ENCODE measurements at regions not wholly inside any gene's neighbourhood (a gene's known extent, or its start where the extent isn't known, plus 50 kb on each side); places are given as distances from the start of the nearest gene placed in this dataset.

- Histone ChIP-seq H2AFZ (replicated peaks; ENCODE audit: low read length, poor library complexity) (no peak overlapping the region), H3K36me3 (ENCODE audit: control insufficient read depth, insufficient read depth, low read length) (no peaks in the 10 kb centered on the region), H3K9me1 (ENCODE audit: insufficient read depth, low read length) (no peaks in the 10 kb centered on the region), H3K4ac (ENCODE audit: low read depth, low read length) (no peak overlapping the region), H3K27ac (ENCODE audit: insufficient read depth, low read length) (no peak overlapping the region), H3K9ac (ENCODE audit: low read depth, low read length) (no peak overlapping the region), H3K56ac (ENCODE audit: extremely low read depth, insufficient read depth, low read length) (no peak overlapping the region), H4K20me1 (ENCODE audit: insufficient read depth, low read length) (no peaks in the 10 kb centered on the region), H2BK5ac (ENCODE audit: low read depth, low read length, poor library complexity, severe bottlenecking) (no peak overlapping the region), H2BK15ac (ENCODE audit: low read depth, low read length) (no peak overlapping the region), H4K91ac (ENCODE audit: insufficient read depth, low read depth, low read length) (no peak overlapping the region), H3K9me3 (ENCODE audit: control insufficient read depth, insufficient read depth, low read length) (0 out of 2 replicates have a peak, but pooled peaks cover 3% of the 10 kb centered on the region), H4K5ac (ENCODE audit: low read depth, low read length) (no peak overlapping the region), H2BK20ac (ENCODE audit: low read depth, low read length) (no peak overlapping the region), H4K8ac (ENCODE audit: low read depth in 2 of 2, low read length in 2 of 2) (no peak overlapping the region), H3K4me3 (ENCODE audit: insufficient read depth, low read depth, low read length) (no peak overlapping the region), H2AK5ac (ENCODE audit: low read depth, low read length) (no peak overlapping the region), H3K4me2 (ENCODE audit: low read depth, low read length) (no peak overlapping the region), H2AK9ac (replicated peaks; ENCODE audit: low read depth, low read length, poor library complexity) (no peak overlapping the region), H3K4me1 (ENCODE audit: control insufficient read depth, insufficient read depth, low read length) (no peaks in the 10 kb centered on the region), H2BK120ac (ENCODE audit: low read depth, low read length) (no peak overlapping the region), H3K23ac (ENCODE audit: low read depth, low read length) (no peak overlapping the region), H3K18ac (ENCODE audit: low read depth, low read length) (no peak overlapping the region), H3K27me3 (ENCODE audit: control insufficient read depth, insufficient read depth, low read length) (no peaks in the 10 kb centered on the region), H3K14ac (replicated peaks; ENCODE audit: low read depth, low read length) (no peak overlapping the region), H3K79me1 (ENCODE audit: low read depth in 1 of 2, low read length in 2 of 2) (no peaks in the 10 kb centered on the region)
- no CpG with 5 or more reads among the region's 6 CpGs for WGBS, 2 experiments (ENCODE audit: extremely low coverage in 2 of 2, insufficient read length in 1 of 2)
- TF ChIP-seq RAD21 (IDR thresholded peaks at IDR 0.05; ENCODE audit: low read length), result no peak
- no peak for TF ChIP-seq FOS (IDR thresholded peaks at IDR 0.05; ENCODE audit: low read depth, low read length)
- no peak for TF ChIP-seq MAZ (IDR thresholded peaks at IDR 0.05; ENCODE audit: borderline replicate concordance, low read depth, low read length)
- TF ChIP-seq, protein P1, sequence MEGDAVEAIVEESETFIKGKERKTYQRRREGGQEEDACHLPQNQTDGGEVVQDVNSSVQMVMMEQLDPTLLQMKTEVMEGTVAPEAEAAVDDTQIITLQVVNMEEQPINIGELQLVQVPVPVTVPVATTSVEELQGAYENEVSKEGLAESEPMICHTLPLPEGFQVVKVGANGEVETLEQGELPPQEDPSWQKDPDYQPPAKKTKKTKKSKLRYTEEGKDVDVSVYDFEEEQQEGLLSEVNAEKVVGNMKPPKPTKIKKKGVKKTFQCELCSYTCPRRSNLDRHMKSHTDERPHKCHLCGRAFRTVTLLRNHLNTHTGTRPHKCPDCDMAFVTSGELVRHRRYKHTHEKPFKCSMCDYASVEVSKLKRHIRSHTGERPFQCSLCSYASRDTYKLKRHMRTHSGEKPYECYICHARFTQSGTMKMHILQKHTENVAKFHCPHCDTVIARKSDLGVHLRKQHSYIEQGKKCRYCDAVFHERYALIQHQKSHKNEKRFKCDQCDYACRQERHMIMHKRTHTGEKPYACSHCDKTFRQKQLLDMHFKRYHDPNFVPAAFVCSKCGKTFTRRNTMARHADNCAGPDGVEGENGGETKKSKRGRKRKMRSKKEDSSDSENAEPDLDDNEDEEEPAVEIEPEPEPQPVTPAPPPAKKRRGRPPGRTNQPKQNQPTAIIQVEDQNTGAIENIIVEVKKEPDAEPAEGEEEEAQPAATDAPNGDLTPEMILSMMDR (conservative IDR thresholded peaks at IDR 0.05; ENCODE audit: low read depth, low read length), result no peak
- no peak for TF ChIP-seq RFX5 (IDR thresholded peaks at IDR 0.05; ENCODE audit: low read depth, low read length)
- no peak for TF ChIP-seq MAFK (IDR thresholded peaks at IDR 0.05; ENCODE audit: low read depth, low read length)
- TF ChIP-seq, protein P2, sequence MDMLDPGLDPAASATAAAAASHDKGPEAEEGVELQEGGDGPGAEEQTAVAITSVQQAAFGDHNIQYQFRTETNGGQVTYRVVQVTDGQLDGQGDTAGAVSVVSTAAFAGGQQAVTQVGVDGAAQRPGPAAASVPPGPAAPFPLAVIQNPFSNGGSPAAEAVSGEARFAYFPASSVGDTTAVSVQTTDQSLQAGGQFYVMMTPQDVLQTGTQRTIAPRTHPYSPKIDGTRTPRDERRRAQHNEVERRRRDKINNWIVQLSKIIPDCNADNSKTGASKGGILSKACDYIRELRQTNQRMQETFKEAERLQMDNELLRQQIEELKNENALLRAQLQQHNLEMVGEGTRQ (IDR thresholded peaks at IDR 0.05; ENCODE audit: low read depth, low read length), result no peak
- no peak for TF ChIP-seq BHLHE40 (IDR thresholded peaks at IDR 0.05; ENCODE audit: low read depth, low read length)
- no peak for TF ChIP-seq CHD1 (IDR thresholded peaks at IDR 0.05; ENCODE audit: low read depth, low read length)
- no TSS peak for BruUV-seq (replicated peaks)
- ATAC-seq (ENCODE audit: low read depth) (no peak), DNase-seq (no peak)
- intact Hi-C loops (cut with micrococcal nuclease), result no loop called here
- CTCF ChIA-PET, result no interaction called here
- dilution Hi-C loops (cut with HindIII; ENCODE audit: low sequenced_read_pairs, unreplicated experiment), result no loop called here
- in situ Hi-C loops (cut with MboI; ENCODE audit: low sequenced_read_pairs), result no loop called here
- POLR2A ChIA-PET (ENCODE audit: unreplicated experiment), result no interaction called here
Observed at GRCh38 chr11:91188484-91188883, 965.6 kb upstream of the CHORDC1 start.

Data from IMR-90 (cell line).